ENCODE measurements at regions not wholly inside any gene's neighbourhood (a gene's known extent, or its start where the extent isn't known, plus 50 kb on each side); places are given as distances from the start of the nearest gene placed in this dataset.
"Not testable (repeated sequence)": the region's sequence is repeated elsewhere in the genome, so short reads cannot be mapped to it uniquely, and the experiment has no call there.

DNA sequence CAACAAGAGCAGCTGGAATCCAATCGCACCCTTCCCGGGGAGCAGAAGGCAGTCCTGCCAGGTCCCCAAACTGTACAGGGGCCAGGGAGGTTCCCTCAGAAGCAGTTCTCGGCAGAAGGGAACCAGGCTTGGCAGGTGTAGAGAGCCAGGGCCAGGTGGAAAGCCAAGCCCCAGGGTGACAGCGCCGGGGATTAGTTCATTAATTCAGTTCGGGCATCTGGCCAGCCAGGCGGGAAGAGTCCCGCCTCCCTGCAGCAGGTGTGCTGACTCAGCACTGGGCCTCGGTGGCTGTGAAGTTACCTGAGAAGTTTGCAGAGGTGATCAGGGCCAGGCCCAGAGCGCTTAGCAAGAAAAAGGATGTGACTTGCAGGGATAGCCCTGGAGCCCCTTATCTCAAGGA is 4060.0 kb upstream of the TPTE start:
- TF ChIP-seq ZNF555 (tag by site-specific recombination; conservative IDR thresholded peaks at IDR 0.05); ZBTB20 (tag by site-specific recombination; IDR thresholded peaks at IDR 0.05): not testable (repeated sequence)
- TF ChIP-seq, protein P1, sequence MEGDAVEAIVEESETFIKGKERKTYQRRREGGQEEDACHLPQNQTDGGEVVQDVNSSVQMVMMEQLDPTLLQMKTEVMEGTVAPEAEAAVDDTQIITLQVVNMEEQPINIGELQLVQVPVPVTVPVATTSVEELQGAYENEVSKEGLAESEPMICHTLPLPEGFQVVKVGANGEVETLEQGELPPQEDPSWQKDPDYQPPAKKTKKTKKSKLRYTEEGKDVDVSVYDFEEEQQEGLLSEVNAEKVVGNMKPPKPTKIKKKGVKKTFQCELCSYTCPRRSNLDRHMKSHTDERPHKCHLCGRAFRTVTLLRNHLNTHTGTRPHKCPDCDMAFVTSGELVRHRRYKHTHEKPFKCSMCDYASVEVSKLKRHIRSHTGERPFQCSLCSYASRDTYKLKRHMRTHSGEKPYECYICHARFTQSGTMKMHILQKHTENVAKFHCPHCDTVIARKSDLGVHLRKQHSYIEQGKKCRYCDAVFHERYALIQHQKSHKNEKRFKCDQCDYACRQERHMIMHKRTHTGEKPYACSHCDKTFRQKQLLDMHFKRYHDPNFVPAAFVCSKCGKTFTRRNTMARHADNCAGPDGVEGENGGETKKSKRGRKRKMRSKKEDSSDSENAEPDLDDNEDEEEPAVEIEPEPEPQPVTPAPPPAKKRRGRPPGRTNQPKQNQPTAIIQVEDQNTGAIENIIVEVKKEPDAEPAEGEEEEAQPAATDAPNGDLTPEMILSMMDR (tag by site-specific recombination; IDR thresholded peaks at IDR 0.05) = not testable (repeated sequence)
- TF ChIP-seq, protein P2, sequence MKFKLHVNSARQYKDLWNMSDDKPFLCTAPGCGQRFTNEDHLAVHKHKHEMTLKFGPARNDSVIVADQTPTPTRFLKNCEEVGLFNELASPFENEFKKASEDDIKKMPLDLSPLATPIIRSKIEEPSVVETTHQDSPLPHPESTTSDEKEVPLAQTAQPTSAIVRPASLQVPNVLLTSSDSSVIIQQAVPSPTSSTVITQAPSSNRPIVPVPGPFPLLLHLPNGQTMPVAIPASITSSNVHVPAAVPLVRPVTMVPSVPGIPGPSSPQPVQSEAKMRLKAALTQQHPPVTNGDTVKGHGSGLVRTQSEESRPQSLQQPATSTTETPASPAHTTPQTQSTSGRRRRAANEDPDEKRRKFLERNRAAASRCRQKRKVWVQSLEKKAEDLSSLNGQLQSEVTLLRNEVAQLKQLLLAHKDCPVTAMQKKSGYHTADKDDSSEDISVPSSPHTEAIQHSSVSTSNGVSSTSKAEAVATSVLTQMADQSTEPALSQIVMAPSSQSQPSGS (tag by site-specific recombination; IDR thresholded peaks at IDR 0.05; ENCODE audit: low read depth) = not testable (repeated sequence)
